Peyer's patch (tissue), 4 donors: ENCODE measurements at regions not wholly inside any gene's neighbourhood (a gene's known extent, or its start where the extent isn't known, plus 50 kb on each side); places are given as distances from the start of the nearest gene placed in this dataset.

Source experiments
- POLR2A ChIP-seq, 2 donors: fragments of 450-650 bp; IDR thresholded peaks; one replicate each; pipeline ENCODE4 v1.5.1; 2017; ENCODE audit warnings: antibody characterized with exemption in 2 of 2, mild to moderate bottlenecking in 2 of 2, moderate library complexity in 2 of 2
- TF ChIP-seq, protein P1 (sequence below), 6 experiments: fragments of 450-650 bp in 4 of 6; fragments of 200-600 bp in 2 of 6; sonication (generic) in 1 of 6; IDR thresholded peaks; one replicate each; pipeline ENCODE4 v1.5.1; 2017 to 2019; ENCODE audit warnings: antibody characterized with exemption in 6 of 6, mild to moderate bottlenecking in 3 of 6, moderate library complexity in 1 of 6

DNA sequence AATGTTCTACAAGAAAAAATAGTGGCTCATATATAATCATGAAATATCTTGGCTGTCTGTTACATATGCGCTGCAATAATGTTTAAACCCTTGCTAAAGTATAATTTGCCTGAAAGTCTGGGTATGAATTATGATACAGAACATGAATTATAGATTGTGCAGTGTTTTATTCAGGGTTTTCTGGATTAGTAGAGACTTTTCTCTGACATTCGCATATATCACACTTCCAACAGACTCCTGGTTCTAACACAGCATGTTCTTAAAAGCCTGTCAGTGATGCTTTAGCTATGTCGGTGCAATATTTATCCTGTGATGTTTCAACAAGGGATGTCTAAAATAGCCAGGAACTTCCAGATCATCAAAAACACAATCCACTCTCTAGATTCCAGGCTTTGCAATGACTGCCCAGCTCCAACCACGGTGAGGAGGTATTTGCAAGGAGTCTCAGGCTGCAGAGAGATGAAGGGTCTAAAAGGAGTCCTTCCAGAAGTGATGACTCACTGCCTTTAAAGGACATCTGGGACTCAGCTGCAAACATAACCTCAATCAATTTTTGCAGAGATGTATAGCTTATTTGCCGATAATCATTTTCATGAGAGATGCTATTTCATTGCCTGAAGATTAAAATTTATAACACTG lies 69.4 kb downstream of the RWDD4 start:
- TF ChIP-seq, protein P1, sequence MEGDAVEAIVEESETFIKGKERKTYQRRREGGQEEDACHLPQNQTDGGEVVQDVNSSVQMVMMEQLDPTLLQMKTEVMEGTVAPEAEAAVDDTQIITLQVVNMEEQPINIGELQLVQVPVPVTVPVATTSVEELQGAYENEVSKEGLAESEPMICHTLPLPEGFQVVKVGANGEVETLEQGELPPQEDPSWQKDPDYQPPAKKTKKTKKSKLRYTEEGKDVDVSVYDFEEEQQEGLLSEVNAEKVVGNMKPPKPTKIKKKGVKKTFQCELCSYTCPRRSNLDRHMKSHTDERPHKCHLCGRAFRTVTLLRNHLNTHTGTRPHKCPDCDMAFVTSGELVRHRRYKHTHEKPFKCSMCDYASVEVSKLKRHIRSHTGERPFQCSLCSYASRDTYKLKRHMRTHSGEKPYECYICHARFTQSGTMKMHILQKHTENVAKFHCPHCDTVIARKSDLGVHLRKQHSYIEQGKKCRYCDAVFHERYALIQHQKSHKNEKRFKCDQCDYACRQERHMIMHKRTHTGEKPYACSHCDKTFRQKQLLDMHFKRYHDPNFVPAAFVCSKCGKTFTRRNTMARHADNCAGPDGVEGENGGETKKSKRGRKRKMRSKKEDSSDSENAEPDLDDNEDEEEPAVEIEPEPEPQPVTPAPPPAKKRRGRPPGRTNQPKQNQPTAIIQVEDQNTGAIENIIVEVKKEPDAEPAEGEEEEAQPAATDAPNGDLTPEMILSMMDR (IDR thresholded peaks at IDR 0.05): no peak
- no peak for TF ChIP-seq POLR2A (IDR thresholded peaks at IDR 0.05)
